ENCODE measurements at regions not wholly inside any gene's neighbourhood (a gene's known extent, or its start where the extent isn't known, plus 50 kb on each side); places are given as distances from the start of the nearest gene placed in this dataset.

DNA sequence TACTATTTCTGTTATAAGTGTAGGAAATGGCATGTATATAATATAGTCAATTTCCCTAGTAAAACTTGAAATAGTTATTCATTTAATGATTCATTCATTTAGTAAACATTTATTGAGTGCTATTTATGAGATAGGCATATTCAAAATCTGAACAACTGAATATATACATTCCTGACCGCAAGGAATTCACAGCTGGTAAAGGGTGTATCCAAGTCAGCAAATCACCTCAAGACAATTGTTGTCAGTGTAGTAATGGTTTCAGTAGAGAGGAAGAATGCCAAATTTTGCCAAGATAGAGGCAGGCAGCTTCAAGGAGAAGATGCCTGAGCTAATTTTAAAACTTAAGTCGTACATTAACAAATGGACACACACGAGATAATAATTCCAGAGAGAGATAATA, 89.8 kb upstream of the CHST9 start:
- POLR2A ChIA-PET = no interaction called here
- no peaks in the 10 kb centered on the region for H3K27me3 ChIP-seq (ENCODE audit: control insufficient read depth, insufficient read depth, low read length)
- CTCF ChIA-PET = no interaction called here
- no peak for ATAC-seq
- TF ChIP-seq SIN3A (IDR thresholded peaks at IDR 0.05; ENCODE audit: borderline replicate concordance, insufficient read depth, low read depth, low read length) (no peak), TCF7L2 (IDR thresholded peaks at IDR 0.05; ENCODE audit: low read depth, low read length) (no peak), POLR2AphosphoS5 (IDR thresholded peaks at IDR 0.05; ENCODE audit: low read depth, low read length) (no peak)
- TF ChIP-seq, protein P1, sequence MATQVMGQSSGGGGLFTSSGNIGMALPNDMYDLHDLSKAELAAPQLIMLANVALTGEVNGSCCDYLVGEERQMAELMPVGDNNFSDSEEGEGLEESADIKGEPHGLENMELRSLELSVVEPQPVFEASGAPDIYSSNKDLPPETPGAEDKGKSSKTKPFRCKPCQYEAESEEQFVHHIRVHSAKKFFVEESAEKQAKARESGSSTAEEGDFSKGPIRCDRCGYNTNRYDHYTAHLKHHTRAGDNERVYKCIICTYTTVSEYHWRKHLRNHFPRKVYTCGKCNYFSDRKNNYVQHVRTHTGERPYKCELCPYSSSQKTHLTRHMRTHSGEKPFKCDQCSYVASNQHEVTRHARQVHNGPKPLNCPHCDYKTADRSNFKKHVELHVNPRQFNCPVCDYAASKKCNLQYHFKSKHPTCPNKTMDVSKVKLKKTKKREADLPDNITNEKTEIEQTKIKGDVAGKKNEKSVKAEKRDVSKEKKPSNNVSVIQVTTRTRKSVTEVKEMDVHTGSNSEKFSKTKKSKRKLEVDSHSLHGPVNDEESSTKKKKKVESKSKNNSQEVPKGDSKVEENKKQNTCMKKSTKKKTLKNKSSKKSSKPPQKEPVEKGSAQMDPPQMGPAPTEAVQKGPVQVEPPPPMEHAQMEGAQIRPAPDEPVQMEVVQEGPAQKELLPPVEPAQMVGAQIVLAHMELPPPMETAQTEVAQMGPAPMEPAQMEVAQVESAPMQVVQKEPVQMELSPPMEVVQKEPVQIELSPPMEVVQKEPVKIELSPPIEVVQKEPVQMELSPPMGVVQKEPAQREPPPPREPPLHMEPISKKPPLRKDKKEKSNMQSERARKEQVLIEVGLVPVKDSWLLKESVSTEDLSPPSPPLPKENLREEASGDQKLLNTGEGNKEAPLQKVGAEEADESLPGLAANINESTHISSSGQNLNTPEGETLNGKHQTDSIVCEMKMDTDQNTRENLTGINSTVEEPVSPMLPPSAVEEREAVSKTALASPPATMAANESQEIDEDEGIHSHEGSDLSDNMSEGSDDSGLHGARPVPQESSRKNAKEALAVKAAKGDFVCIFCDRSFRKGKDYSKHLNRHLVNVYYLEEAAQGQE (IDR thresholded peaks at IDR 0.05; ENCODE audit: insufficient read depth in 1 of 2, low read depth in 2 of 2, low read length in 1 of 2) = no peak
- TF ChIP-seq, protein P2, sequence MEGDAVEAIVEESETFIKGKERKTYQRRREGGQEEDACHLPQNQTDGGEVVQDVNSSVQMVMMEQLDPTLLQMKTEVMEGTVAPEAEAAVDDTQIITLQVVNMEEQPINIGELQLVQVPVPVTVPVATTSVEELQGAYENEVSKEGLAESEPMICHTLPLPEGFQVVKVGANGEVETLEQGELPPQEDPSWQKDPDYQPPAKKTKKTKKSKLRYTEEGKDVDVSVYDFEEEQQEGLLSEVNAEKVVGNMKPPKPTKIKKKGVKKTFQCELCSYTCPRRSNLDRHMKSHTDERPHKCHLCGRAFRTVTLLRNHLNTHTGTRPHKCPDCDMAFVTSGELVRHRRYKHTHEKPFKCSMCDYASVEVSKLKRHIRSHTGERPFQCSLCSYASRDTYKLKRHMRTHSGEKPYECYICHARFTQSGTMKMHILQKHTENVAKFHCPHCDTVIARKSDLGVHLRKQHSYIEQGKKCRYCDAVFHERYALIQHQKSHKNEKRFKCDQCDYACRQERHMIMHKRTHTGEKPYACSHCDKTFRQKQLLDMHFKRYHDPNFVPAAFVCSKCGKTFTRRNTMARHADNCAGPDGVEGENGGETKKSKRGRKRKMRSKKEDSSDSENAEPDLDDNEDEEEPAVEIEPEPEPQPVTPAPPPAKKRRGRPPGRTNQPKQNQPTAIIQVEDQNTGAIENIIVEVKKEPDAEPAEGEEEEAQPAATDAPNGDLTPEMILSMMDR (IDR thresholded peaks at IDR 0.05) = no peak
- in situ Hi-C loops (cut with HindIII; ENCODE audit: low pct_unique_long_range_greater_than_20kb, low sequenced_read_pairs) (no loop called here), intact Hi-C loops (cut with micrococcal nuclease; ENCODE audit: unreplicated experiment) (no loop called here)
- no peaks in the 10 kb centered on the region for H3K36me3 ChIP-seq (ENCODE audit: control insufficient read depth, insufficient read depth, low read length)
- H3K4me1 ChIP-seq (ENCODE audit: control insufficient read depth, insufficient read depth, low read length) = no peaks in the 10 kb centered on the region
- H3K27ac ChIP-seq (ENCODE audit: low read length) = no peak overlapping the region
- no TSS peak for BruUV-seq (replicated peaks)
- no peak overlapping the region for H3K4me3 ChIP-seq (ENCODE audit: low read depth in 2 of 2, low read length in 2 of 2)
- H3K9me3 ChIP-seq (ENCODE audit: control insufficient read depth, insufficient read depth, low read depth, low read length) = no peaks in the 10 kb centered on the region
- no peak for DNase-seq (ENCODE audit: low read depth, low spot score)

GRCh38 chr18:27270508-27270907, 85.4 kb upstream of the CHST9 start:
- Histone ChIP-seq H3K36me3 (ENCODE audit: control insufficient read depth, insufficient read depth, low read length) (no peaks in the 10 kb centered on the region), H3K4me1 (ENCODE audit: control insufficient read depth, insufficient read depth, low read length) (no peaks in the 10 kb centered on the region), H3K4me3 (ENCODE audit: low read depth in 2 of 2, low read length in 2 of 2) (no peak overlapping the region), H3K27me3 (ENCODE audit: control insufficient read depth, insufficient read depth, low read length) (no peaks in the 10 kb centered on the region), H3K27ac (ENCODE audit: low read length) (no peak overlapping the region), H3K9me3 (ENCODE audit: control insufficient read depth, insufficient read depth, low read depth, low read length) (no peaks in the 10 kb centered on the region)
- TF ChIP-seq, protein P1 (IDR thresholded peaks at IDR 0.05; ENCODE audit: insufficient read depth in 1 of 2, low read depth in 2 of 2, low read length in 1 of 2) = no peak
- TF ChIP-seq POLR2AphosphoS5 (IDR thresholded peaks at IDR 0.05; ENCODE audit: low read depth, low read length) = no peak
- TF ChIP-seq SIN3A (IDR thresholded peaks at IDR 0.05; ENCODE audit: borderline replicate concordance, insufficient read depth, low read depth, low read length) = no peak
- TF ChIP-seq, protein P2 (IDR thresholded peaks at IDR 0.05) = no peak
- TF ChIP-seq TCF7L2 (IDR thresholded peaks at IDR 0.05; ENCODE audit: low read depth, low read length) = no peak
- POLR2A ChIA-PET = no interaction called here
- in situ Hi-C loops (cut with HindIII; ENCODE audit: low pct_unique_long_range_greater_than_20kb, low sequenced_read_pairs) (no loop called here), intact Hi-C loops (cut with micrococcal nuclease; ENCODE audit: unreplicated experiment) (no loop called here)
- DNase-seq (ENCODE audit: low read depth, low spot score) (no peak), ATAC-seq (no peak)
- BruUV-seq (replicated peaks) = no TSS peak
- CTCF ChIA-PET = no interaction called here

Measured in Panc1 (cell line).